ENCODE measurements at regions not wholly inside any gene's neighbourhood (a gene's known extent, or its start where the extent isn't known, plus 50 kb on each side); places are given as distances from the start of the nearest gene placed in this dataset.

- ATAC-seq (no peak), DNase-seq (no peak)
- intact Hi-C loops (cut with DNase I): no loop called here
- H3K27ac ChIP-seq: no peak overlapping the region
- H3K4me1 ChIP-seq: no peaks in the 10 kb centered on the region
- no peaks in the 10 kb centered on the region for H3K27me3 ChIP-seq
- H3K9me3 ChIP-seq: peaks cover 0 to 37% (median 16%) of the 10 kb centered on the region in 11 donors
- H3K4me3 ChIP-seq: no peak overlapping the region
- no peaks in the 10 kb centered on the region for H3K36me3 ChIP-seq
- no peak for TF ChIP-seq CTCF (IDR thresholded peaks at IDR 0.05)
Observed at GRCh38 chr4:164021947-164022346, 527.5 kb downstream of the TMA16 start.

DNA sequence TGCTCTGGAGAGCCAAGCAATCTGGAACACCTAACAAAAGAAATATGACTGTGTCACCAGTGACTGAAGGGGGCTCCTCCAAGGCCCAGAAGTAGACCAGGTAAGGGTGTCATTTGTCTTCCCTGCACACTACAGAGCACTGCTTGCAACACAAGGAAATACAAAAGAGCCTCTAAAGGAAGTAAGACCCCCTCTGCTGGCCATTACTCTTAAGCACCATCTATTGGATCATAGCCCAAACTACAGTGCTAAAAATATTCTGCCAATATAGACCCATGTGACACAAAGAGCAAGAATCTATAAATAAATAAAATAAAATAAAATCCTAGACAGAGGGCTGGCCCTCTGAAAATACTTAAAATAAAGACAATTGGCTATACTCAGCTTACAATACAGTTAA is 528.7 kb downstream of the TMA16 start:
- Histone ChIP-seq H3K27ac (no peak overlapping the region), H3K9me3 (peaks cover 0 to 46% (median 16%) of the 10 kb centered on the region in 11 donors), H3K4me1 (no peaks in the 10 kb centered on the region), H3K36me3 (no peaks in the 10 kb centered on the region), H3K27me3 (no peaks in the 10 kb centered on the region), H3K4me3 (no peak overlapping the region)
- no peak for DNase-seq
- intact Hi-C loops (cut with DNase I): no loop called here
- no peak for TF ChIP-seq CTCF (IDR thresholded peaks at IDR 0.05)
- no peak for ATAC-seq

DNA sequence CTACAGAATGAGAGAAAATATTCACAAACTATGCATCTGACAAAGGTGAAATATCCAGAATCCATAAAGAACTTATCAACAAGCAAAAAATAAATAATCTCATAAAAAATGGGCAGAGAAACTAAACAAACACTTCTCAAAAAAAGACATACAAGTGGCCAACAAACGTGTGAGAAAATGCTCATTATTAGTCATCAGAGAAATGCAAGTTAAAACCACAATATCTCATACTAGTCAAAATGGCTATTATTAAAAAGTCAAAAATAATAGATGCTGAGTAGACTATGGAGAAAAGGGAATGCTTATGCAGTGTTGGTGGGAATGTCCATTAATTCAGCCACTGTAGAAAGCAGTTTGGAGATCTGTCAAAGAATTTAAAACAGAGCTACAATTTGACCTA is 533.3 kb downstream of the TMA16 start:
- Histone ChIP-seq H3K36me3 (no peaks in the 10 kb centered on the region), H3K9me3 (peaks cover 0 to 52% (median 15%) of the 10 kb centered on the region in 11 donors), H3K27ac (no peak overlapping the region), H3K27me3 (no peaks in the 10 kb centered on the region), H3K4me1 (no peaks in the 10 kb centered on the region), H3K4me3 (no peak overlapping the region)
- no peak for DNase-seq
- no peak for TF ChIP-seq CTCF (IDR thresholded peaks at IDR 0.05)
- no peak for ATAC-seq
- 54 to 69% methylated on average over 1 of the region's 1 CpG for WGBS, 2 donors
- intact Hi-C loops (cut with DNase I): no loop called here

- Histone ChIP-seq H3K27ac (no peak overlapping the region), H3K27me3 (no peaks in the 10 kb centered on the region), H3K4me1 (no peaks in the 10 kb centered on the region), H3K4me3 (no peak overlapping the region), H3K9me3 (peaks cover 0 to 28% (median 3%) of the 10 kb centered on the region in 11 donors), H3K36me3 (no peaks in the 10 kb centered on the region)
- intact Hi-C loops (cut with DNase I): no loop called here
- no peak for ATAC-seq
- no peak for DNase-seq
- WGBS, 2 donors: 34 to 43% methylated on average over 1 of the region's 1 CpG
- TF ChIP-seq CTCF (IDR thresholded peaks at IDR 0.05): no peak
Observed at GRCh38 chr4:164039482-164039881, 545.0 kb downstream of the TMA16 start.
